Glutamatergic neuron (in vitro differentiated cells): ENCODE measurements at regions not wholly inside any gene's neighbourhood (a gene's known extent, or its start where the extent isn't known, plus 50 kb on each side); places are given as distances from the start of the nearest gene placed in this dataset.

ENCODE experiments used
- DNase-seq: peaks from one replicate; pipeline ENCODE4 v3.0.0; 2022
- H3K27ac Mint-ChIP-seq: one replicate; pipeline ENCODE4 v1.8.0; 2020; ENCODE audit warnings: mild to moderate bottlenecking, mixed read lengths, inconsistent platforms; ENCODE audit not compliant: unreplicated experiment
- H3K27me3 Mint-ChIP-seq: one replicate; pipeline ENCODE4 v1.8.0; 2020; ENCODE audit warnings: mild to moderate bottlenecking, moderate library complexity, mixed read lengths, inconsistent platforms; ENCODE audit not compliant: unreplicated experiment
- H3K36me3 Mint-ChIP-seq: one replicate; pipeline ENCODE4 v1.8.0; 2020; ENCODE audit warnings: mild to moderate bottlenecking, mixed read lengths, inconsistent platforms; ENCODE audit not compliant: unreplicated experiment
- H3K4me1 Mint-ChIP-seq: one replicate; pipeline ENCODE4 v1.8.0; 2020; ENCODE audit warnings: mild to moderate bottlenecking, low read depth, mixed read lengths, inconsistent platforms; ENCODE audit not compliant: unreplicated experiment
- H3K4me3 Mint-ChIP-seq: one replicate; pipeline ENCODE4 v1.8.0; 2020; ENCODE audit warnings: mild to moderate bottlenecking, mixed read lengths, inconsistent platforms; ENCODE audit not compliant: unreplicated experiment
- H3K9me3 Mint-ChIP-seq: one replicate; pipeline ENCODE4 v1.8.0; 2020; ENCODE audit warnings: mild to moderate bottlenecking, moderate library complexity, mixed read lengths, inconsistent platforms; ENCODE audit not compliant: unreplicated experiment
- TF ChIP-seq, protein P1 (sequence below): fragments of 200-600 bp; sonication (generic); IDR thresholded peaks from one replicate; pipeline ENCODE4 v1.5.0; 2021; ENCODE audit not compliant: partially characterized antibody, unreplicated experiment

DNA sequence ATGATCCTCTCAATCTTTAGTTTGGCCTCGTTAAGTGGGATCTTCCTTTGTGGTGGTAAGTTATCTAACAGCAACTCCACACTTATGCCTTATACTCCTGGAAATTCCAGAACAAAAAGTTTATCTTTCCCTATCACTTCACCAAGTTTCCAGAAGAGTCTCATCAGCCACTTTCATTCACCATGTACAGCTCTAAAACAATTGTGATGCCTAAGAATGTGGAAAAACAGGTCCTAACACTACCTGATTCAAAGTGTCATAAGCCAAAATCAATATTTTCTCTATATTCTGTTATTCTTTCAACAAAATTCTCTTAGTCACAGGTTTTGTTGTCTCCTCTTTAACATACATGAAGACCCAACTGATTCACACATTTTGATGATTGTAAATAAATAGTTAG is 342.4 kb upstream of the TYRP1 start:
- H3K4me1 Mint-ChIP-seq: peaks cover 5% of the 10 kb centered on the region
- H3K27ac Mint-ChIP-seq: no peak overlapping the region
- H3K36me3 Mint-ChIP-seq: no peaks in the 10 kb centered on the region
- DNase-seq: no peak
- H3K27me3 Mint-ChIP-seq: peaks cover 3% of the 10 kb centered on the region
- TF ChIP-seq, protein P1, sequence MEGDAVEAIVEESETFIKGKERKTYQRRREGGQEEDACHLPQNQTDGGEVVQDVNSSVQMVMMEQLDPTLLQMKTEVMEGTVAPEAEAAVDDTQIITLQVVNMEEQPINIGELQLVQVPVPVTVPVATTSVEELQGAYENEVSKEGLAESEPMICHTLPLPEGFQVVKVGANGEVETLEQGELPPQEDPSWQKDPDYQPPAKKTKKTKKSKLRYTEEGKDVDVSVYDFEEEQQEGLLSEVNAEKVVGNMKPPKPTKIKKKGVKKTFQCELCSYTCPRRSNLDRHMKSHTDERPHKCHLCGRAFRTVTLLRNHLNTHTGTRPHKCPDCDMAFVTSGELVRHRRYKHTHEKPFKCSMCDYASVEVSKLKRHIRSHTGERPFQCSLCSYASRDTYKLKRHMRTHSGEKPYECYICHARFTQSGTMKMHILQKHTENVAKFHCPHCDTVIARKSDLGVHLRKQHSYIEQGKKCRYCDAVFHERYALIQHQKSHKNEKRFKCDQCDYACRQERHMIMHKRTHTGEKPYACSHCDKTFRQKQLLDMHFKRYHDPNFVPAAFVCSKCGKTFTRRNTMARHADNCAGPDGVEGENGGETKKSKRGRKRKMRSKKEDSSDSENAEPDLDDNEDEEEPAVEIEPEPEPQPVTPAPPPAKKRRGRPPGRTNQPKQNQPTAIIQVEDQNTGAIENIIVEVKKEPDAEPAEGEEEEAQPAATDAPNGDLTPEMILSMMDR: no peak
- H3K9me3 Mint-ChIP-seq: peaks cover 2% of the 10 kb centered on the region
- H3K4me3 Mint-ChIP-seq: no peak overlapping the region

- H3K36me3 Mint-ChIP-seq: no peaks in the 10 kb centered on the region
- no peak overlapping the region for H3K27ac Mint-ChIP-seq
- peaks cover 2% of the 10 kb centered on the region for H3K9me3 Mint-ChIP-seq
- DNase-seq: no peak
- peaks cover 5% of the 10 kb centered on the region for H3K4me1 Mint-ChIP-seq
- H3K27me3 Mint-ChIP-seq: peaks cover 3% of the 10 kb centered on the region
- H3K4me3 Mint-ChIP-seq: no peak overlapping the region
- TF ChIP-seq, protein P1: no peak
These were observed 341.7 kb upstream of the TYRP1 start for GRCh38 chr9:12351293-12352044.

GRCh38 chr9:12352045-12352315 is 341.2 kb upstream of the TYRP1 start:
- Mint-ChIP-seq H3K4me3 (no peak overlapping the region), H3K27me3 (peaks cover 3% of the 10 kb centered on the region), H3K4me1 (peaks cover 5% of the 10 kb centered on the region), H3K36me3 (no peaks in the 10 kb centered on the region), H3K9me3 (peaks cover 2% of the 10 kb centered on the region), H3K27ac (no peak overlapping the region)
- TF ChIP-seq, protein P1: no peak
- DNase-seq: no peak

DNA sequence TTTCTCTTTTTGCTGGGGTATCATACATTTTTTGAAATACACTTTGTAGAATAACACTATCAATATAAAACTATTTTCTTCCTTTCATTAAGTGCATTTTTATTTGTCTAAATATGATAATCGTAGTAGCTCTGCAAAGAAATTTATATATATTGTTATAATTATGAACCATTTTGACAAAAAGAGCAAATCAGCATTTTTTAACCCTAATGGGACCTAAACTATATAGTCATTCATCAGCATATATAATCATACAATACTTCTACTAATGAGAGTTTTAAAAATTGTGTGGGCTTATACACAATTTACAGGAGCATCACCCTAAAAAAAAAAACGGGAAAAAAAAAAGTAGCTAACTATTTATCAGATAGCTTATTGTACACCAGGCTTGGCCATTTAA is 329.7 kb upstream of the TYRP1 start:
- Mint-ChIP-seq H3K4me3 (no peak overlapping the region), H3K27me3 (no peaks in the 10 kb centered on the region), H3K9me3 (no peaks in the 10 kb centered on the region), H3K27ac (no peak overlapping the region), H3K4me1 (no peaks in the 10 kb centered on the region), H3K36me3 (no peaks in the 10 kb centered on the region)
- TF ChIP-seq, protein P1: no peak
- no peak for DNase-seq

GRCh38 chr9:12368569-12368968 is 324.6 kb upstream of the TYRP1 start:
- Mint-ChIP-seq H3K9me3 (no peaks in the 10 kb centered on the region), H3K27ac (no peak overlapping the region), H3K4me3 (no peak overlapping the region), H3K4me1 (no peaks in the 10 kb centered on the region), H3K36me3 (no peaks in the 10 kb centered on the region), H3K27me3 (no peaks in the 10 kb centered on the region)
- DNase-seq: no peak
- TF ChIP-seq, protein P1: no peak
